IMR-90 (cell line): ENCODE measurements at regions not wholly inside any gene's neighbourhood (a gene's known extent, or its start where the extent isn't known, plus 50 kb on each side); places are given as distances from the start of the nearest gene placed in this dataset.

Experiments used
- ATAC-seq: fragments of 200-7000 bp; cut with Tn5 transposase; 2 replicates; pipeline ENCODE4 v1.9.1; 2020; ENCODE audit warnings: low read depth, mild to moderate bottlenecking, moderate library complexity
- BruUV-seq: library from RNA; stranded (reverse); fragments of 400-500 nt; replicated peaks from 2 replicates; lab custom pipeline; 2021; lab: Mats Ljungman, UMichigan
- CTCF ChIA-PET: fragments of 300-600 bp; formaldehyde crosslinking; extraction: SDS; loops from one replicate; lab custom pipeline; 2021; ENCODE audit warnings: antibody characterized with exemption; lab: Yijun Ruan, JAX
- POLR2A ChIA-PET: fragments of 300-600 bp; sonication (Branson Sonifier 250); formaldehyde crosslinking; loops from one replicate; lab custom pipeline; 2022; ENCODE audit warnings: antibody characterized with exemption; ENCODE audit not compliant: unreplicated experiment; lab: Charles Lee
- DNase-seq: peaks from one replicate; pipeline ENCODE4 v3.0.0; 2013
- H2AFZ ChIP-seq: replicated peaks from 2 replicates; pipeline ENCODE3; 2013; ENCODE audit warnings: low read length, mild to moderate bottlenecking; ENCODE audit not compliant: poor library complexity
- H2AK5ac ChIP-seq: 2 replicates; pipeline ENCODE4 v1.6.1; 2013; ENCODE audit warnings: low read depth, low read length, inconsistent platforms
- H2AK9ac ChIP-seq: replicated peaks from 2 replicates; pipeline ENCODE3; 2013; ENCODE audit warnings: mild to moderate bottlenecking, low read depth, low read length, moderate library complexity; ENCODE audit not compliant: poor library complexity
- H2BK120ac ChIP-seq: 2 replicates; pipeline ENCODE4 v1.6.1; 2013; ENCODE audit warnings: low read depth, low read length, inconsistent platforms
- H2BK15ac ChIP-seq: 3 replicates; pipeline ENCODE4 v1.6.1; 2013; ENCODE audit warnings: low read depth, low read length, inconsistent platforms
- H2BK20ac ChIP-seq: 2 replicates; pipeline ENCODE4 v1.6.1; 2013; ENCODE audit warnings: low read depth, mild to moderate bottlenecking, inconsistent platforms, low read length, moderate library complexity
- H2BK5ac ChIP-seq: 2 replicates; pipeline ENCODE4 v1.6.1; 2013; ENCODE audit warnings: mild to moderate bottlenecking, low read depth, low read length, inconsistent platforms; ENCODE audit not compliant: poor library complexity, severe bottlenecking
- H3K14ac ChIP-seq: replicated peaks from 2 replicates; pipeline ENCODE4 v1.6.1; 2013; ENCODE audit warnings: low read depth, low read length, inconsistent platforms
- H3K18ac ChIP-seq: 2 replicates; pipeline ENCODE4 v1.6.1; 2013; ENCODE audit warnings: low read depth, low read length, control low read depth
- H3K23ac ChIP-seq: 2 replicates; pipeline ENCODE4 v1.6.1; 2013; ENCODE audit warnings: low read depth, low read length, inconsistent platforms
- H3K27ac ChIP-seq: 2 replicates; pipeline ENCODE4 v1.5.1; 2013; ENCODE audit warnings: mild to moderate bottlenecking, control low read depth, low read length; ENCODE audit not compliant: insufficient read depth
- H3K27me3 ChIP-seq: 2 replicates; pipeline ENCODE4 v1.6.1; 2013; ENCODE audit warnings: low read length; ENCODE audit not compliant: control insufficient read depth, insufficient read depth
- H3K36me3 ChIP-seq: 2 replicates; pipeline ENCODE4 v1.6.1; 2013; ENCODE audit warnings: low read length, mixed read lengths; ENCODE audit not compliant: control insufficient read depth, insufficient read depth
- H3K4ac ChIP-seq: 2 replicates; pipeline ENCODE4 v1.6.1; 2013; ENCODE audit warnings: low read depth, low read length, inconsistent platforms
- H3K4me1 ChIP-seq: 2 replicates; pipeline ENCODE4 v1.6.1; 2013; ENCODE audit warnings: low read length, mixed read lengths; ENCODE audit not compliant: control insufficient read depth, insufficient read depth
- H3K4me2 ChIP-seq: 2 replicates; pipeline ENCODE4 v1.6.1; 2013; ENCODE audit warnings: low read depth, mild to moderate bottlenecking, control low read depth, low read length, moderate library complexity
- H3K4me3 ChIP-seq: 2 replicates; pipeline ENCODE4 v1.5.1; 2013; ENCODE audit warnings: low read depth, mild to moderate bottlenecking, control low read depth, low read length, moderate library complexity; ENCODE audit not compliant: insufficient read depth
- H3K56ac ChIP-seq: 2 replicates; pipeline ENCODE4 v1.6.1; 2013; ENCODE audit warnings: low read length, inconsistent platforms; ENCODE audit not compliant: insufficient read depth; ENCODE audit errors: extremely low read depth
- H3K79me1 ChIP-seq, 2 experiments: 2 replicates each; pipeline ENCODE4 v1.6.1; 2013; ENCODE audit warnings: low read length in 2 of 2, inconsistent platforms in 1 of 2, low read depth in 1 of 2
- H3K9ac ChIP-seq: 2 replicates; pipeline ENCODE4 v1.6.1; 2013; ENCODE audit warnings: low read depth, low read length, control low read depth
- H3K9me1 ChIP-seq: 2 replicates; pipeline ENCODE4 v1.6.1; 2013; ENCODE audit warnings: low read length, inconsistent platforms; ENCODE audit not compliant: insufficient read depth
- H3K9me3 ChIP-seq: 2 replicates; pipeline ENCODE4 v1.6.1; 2013; ENCODE audit warnings: low read length; ENCODE audit not compliant: control insufficient read depth, insufficient read depth
- H4K20me1 ChIP-seq: 2 replicates; pipeline ENCODE4 v1.6.1; 2013; ENCODE audit warnings: low read length, inconsistent platforms; ENCODE audit not compliant: insufficient read depth
- H4K5ac ChIP-seq: 2 replicates; pipeline ENCODE4 v1.6.1; 2013; ENCODE audit warnings: mild to moderate bottlenecking, low read depth, low read length, control low read depth
- H4K8ac ChIP-seq, 2 experiments: 2 replicates each; pipeline ENCODE4 v1.6.1; 2013; ENCODE audit warnings: low read depth in 2 of 2, low read length in 2 of 2, control low read depth in 1 of 2, inconsistent platforms in 1 of 2
- H4K91ac ChIP-seq: 2 replicates; pipeline ENCODE4 v1.6.1; 2013; ENCODE audit warnings: low read depth, low read length, inconsistent platforms; ENCODE audit not compliant: insufficient read depth
- CEBPB ChIP-seq: IDR thresholded peaks from 2 replicates; pipeline ENCODE4 v1.6.1; 2012; ENCODE audit warnings: low read depth, low read length, improper control_type of control experiment
- CHD1 ChIP-seq: IDR thresholded peaks from 2 replicates; pipeline ENCODE4 v1.6.1; 2012; ENCODE audit warnings: low read depth, low read length, improper control_type of control experiment
- CTCF ChIP-seq: conservative IDR thresholded peaks from 2 replicates; pipeline ENCODE4 v1.5.1; 2012; ENCODE audit warnings: mild to moderate bottlenecking, low read depth, low read length, improper control_type of control experiment
- ELK1 ChIP-seq: fragments of 150-350 bp; IDR thresholded peaks from 2 replicates; pipeline ENCODE4 v1.6.1; 2016; ENCODE audit warnings: low read depth, mild to moderate bottlenecking, low read length, moderate library complexity, borderline replicate concordance
- FOS ChIP-seq: fragments of 150-350 bp; IDR thresholded peaks from 2 replicates; pipeline ENCODE4 v1.6.1; 2016; ENCODE audit warnings: low read depth, low read length
- MAFK ChIP-seq: IDR thresholded peaks from 2 replicates; pipeline ENCODE4 v1.6.1; 2012; ENCODE audit warnings: low read depth, low read length, improper control_type of control experiment
- MAZ ChIP-seq: IDR thresholded peaks from 2 replicates; pipeline ENCODE4 v1.6.1; 2012; ENCODE audit warnings: low read depth, mild to moderate bottlenecking, low read length, improper control_type of control experiment, moderate library complexity, borderline replicate concordance
- MXI1 ChIP-seq: IDR thresholded peaks from 2 replicates; pipeline ENCODE4 v1.6.1; 2012; ENCODE audit warnings: low read depth, mild to moderate bottlenecking, low read length, moderate library complexity, borderline replicate concordance
- NFE2L2 ChIP-seq: fragments of 150-350 bp; IDR thresholded peaks from 2 replicates; pipeline ENCODE4 v1.6.1; 2016; ENCODE audit warnings: low read depth, mild to moderate bottlenecking, low read length
- POLR2A ChIP-seq: IDR thresholded peaks from 2 replicates; pipeline ENCODE4 v1.6.1; 2012; ENCODE audit warnings: mild to moderate bottlenecking, low read depth, low read length
- RAD21 ChIP-seq: IDR thresholded peaks from 2 replicates; pipeline ENCODE4 v1.6.1; 2012; ENCODE audit warnings: low read length, improper control_type of control experiment
- RCOR1 ChIP-seq: IDR thresholded peaks from 2 replicates; pipeline ENCODE4 v1.6.1; 2012; ENCODE audit warnings: mild to moderate bottlenecking, low read length, improper control_type of control experiment; ENCODE audit not compliant: insufficient replicate concordance
- RFX5 ChIP-seq: IDR thresholded peaks from 2 replicates; pipeline ENCODE4 v1.8.0; 2012; ENCODE audit warnings: low read depth, mild to moderate bottlenecking, low read length, moderate library complexity
- SMC3 ChIP-seq: fragments of 150-350 bp; IDR thresholded peaks from 2 replicates; pipeline ENCODE4 v1.6.1; 2016; ENCODE audit warnings: low read depth, mild to moderate bottlenecking, antibody characterized with exemption, low read length, moderate library complexity
- USF2 ChIP-seq: fragments of 150-350 bp; IDR thresholded peaks from 2 replicates; pipeline ENCODE4 v1.6.1; 2017; ENCODE audit warnings: mild to moderate bottlenecking, antibody characterized with exemption, low read length, low read depth
- dilution Hi-C: fragments of 300-500 bp; cut with HindIII; formaldehyde crosslinking; loops from one replicate; pipeline ENCODE4 v1.14.3; 2018; ENCODE audit warnings: low sequenced_read_pairs; ENCODE audit not compliant: unreplicated experiment
- in situ Hi-C: fragments of 300-500 bp; cut with MboI; formaldehyde crosslinking; loops from 3 replicates; pipeline ENCODE4 v1.14.3; 2019; ENCODE audit warnings: low sequenced_read_pairs, inconsistent platforms, mixed read lengths
- intact Hi-C: fragments of 100-400 bp; cut with micrococcal nuclease; formaldehyde crosslinking; loops from 2 replicates; pipeline ENCODE4 v1.10.0; 2022

DNA sequence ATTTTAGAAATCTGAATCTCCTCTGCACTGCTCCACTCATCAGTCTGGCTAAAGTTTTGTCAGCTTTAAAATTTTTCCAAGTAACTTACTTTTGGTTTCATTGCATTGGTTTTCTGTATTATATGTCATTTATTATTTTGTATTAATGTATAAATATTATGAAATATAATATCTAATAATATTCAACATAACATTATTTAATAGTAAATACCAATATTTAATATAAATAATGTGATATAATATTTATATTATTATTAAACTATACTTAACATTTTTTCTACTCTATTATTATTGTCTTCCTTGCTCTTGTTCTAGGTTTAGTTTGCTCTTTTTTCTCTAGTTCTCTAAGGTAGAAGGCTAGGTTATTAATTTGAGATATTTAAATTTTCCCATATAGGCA, 512.1 kb downstream of the AACS start:
- Histone ChIP-seq H2AK9ac (no peak overlapping the region), H4K8ac (no peak overlapping the region), H3K9me1 (no peaks in the 10 kb centered on the region), H2AK5ac (no peak overlapping the region), H2AFZ (no peak overlapping the region), H3K4me1 (no peaks in the 10 kb centered on the region), H3K36me3 (no peaks in the 10 kb centered on the region), H3K4me3 (no peak overlapping the region), H2BK15ac (no peak overlapping the region), H2BK5ac (no peak overlapping the region), H3K18ac (no peak overlapping the region), H3K56ac (no peak overlapping the region), H3K9ac (no peak overlapping the region), H4K20me1 (no peaks in the 10 kb centered on the region), H3K14ac (no peak overlapping the region), H3K23ac (no peak overlapping the region), H2BK120ac (no peak overlapping the region), H3K27me3 (no peaks in the 10 kb centered on the region), H2BK20ac (no peak overlapping the region), H3K4ac (no peak overlapping the region), H3K79me1 (no peaks in the 10 kb centered on the region), H3K27ac (no peak overlapping the region), H3K9me3 (peaks cover 2% of the 10 kb centered on the region), H4K91ac (no peak overlapping the region), H4K5ac (no peak overlapping the region), H3K4me2 (no peak overlapping the region)
- no peak for TF ChIP-seq ELK1
- no peak for TF ChIP-seq USF2
- no peak for TF ChIP-seq CEBPB
- no peak for TF ChIP-seq RFX5
- TF ChIP-seq RAD21, result no peak
- no peak for TF ChIP-seq RCOR1
- TF ChIP-seq CHD1, result no peak
- no peak for TF ChIP-seq POLR2A
- TF ChIP-seq FOS, result no peak
- no peak for TF ChIP-seq SMC3
- TF ChIP-seq CTCF, result no peak
- no peak for TF ChIP-seq MAZ
- TF ChIP-seq NFE2L2, result no peak
- TF ChIP-seq MXI1, result no peak
- no peak for TF ChIP-seq MAFK
- ChIA-PET POLR2A (no interaction called here), CTCF (no interaction called here)
- no TSS peak for BruUV-seq
- intact Hi-C loops, result no loop called here
- in situ Hi-C loops, result no loop called here
- ATAC-seq, result no peak
- no peak for DNase-seq
- dilution Hi-C loops, result no loop called here
